Brain microvascular endothelial cell (primary cell): ENCODE measurements at regions not wholly inside any gene's neighbourhood (a gene's known extent, or its start where the extent isn't known, plus 50 kb on each side); places are given as distances from the start of the nearest gene placed in this dataset.
A peak's percentile ranks its signal among the peaks of the same experiment; 100 is the strongest.

Source experiments
- DNase-seq: peaks from one replicate; pipeline ENCODE4 v3.0.0-alpha.2; 2020
- H3K27ac ChIP-seq: fragments of 250-450 bp; sonication (Bioruptor Pico); 2 replicates; pipeline ENCODE4 v1.5.1; 2020; ENCODE audit warnings: mild to moderate bottlenecking, moderate library complexity
- H3K27me3 ChIP-seq: fragments of 250-450 bp; sonication (Bioruptor Pico); replicated peaks from 2 replicates; pipeline ENCODE4 v1.5.1; 2020; ENCODE audit warnings: mild to moderate bottlenecking
- H3K36me3 ChIP-seq: fragments of 250-450 bp; sonication (Bioruptor Pico); replicated peaks from 2 replicates; pipeline ENCODE4 v1.5.1; 2020; ENCODE audit warnings: mild to moderate bottlenecking
- H3K4me3 ChIP-seq: 2 replicates; pipeline ENCODE4 v1.5.1; 2011; ENCODE audit warnings: low read depth, mild to moderate bottlenecking, control low read depth, low read length, moderate library complexity
- in situ Hi-C: cut with HindIII; loops from 2 replicates; pipeline ENCODE4 v1.10.0; 2017; ENCODE audit warnings: low sequenced_read_pairs, low pct_ligation_motif_present
- TF ChIP-seq, protein P1 (sequence below): IDR thresholded peaks from 2 replicates; pipeline ENCODE4 v1.5.1; 2011; ENCODE audit warnings: low read depth, mild to moderate bottlenecking, moderate library complexity, low read length, control low read depth, inconsistent platforms; ENCODE audit errors: missing control alignments

DNA sequence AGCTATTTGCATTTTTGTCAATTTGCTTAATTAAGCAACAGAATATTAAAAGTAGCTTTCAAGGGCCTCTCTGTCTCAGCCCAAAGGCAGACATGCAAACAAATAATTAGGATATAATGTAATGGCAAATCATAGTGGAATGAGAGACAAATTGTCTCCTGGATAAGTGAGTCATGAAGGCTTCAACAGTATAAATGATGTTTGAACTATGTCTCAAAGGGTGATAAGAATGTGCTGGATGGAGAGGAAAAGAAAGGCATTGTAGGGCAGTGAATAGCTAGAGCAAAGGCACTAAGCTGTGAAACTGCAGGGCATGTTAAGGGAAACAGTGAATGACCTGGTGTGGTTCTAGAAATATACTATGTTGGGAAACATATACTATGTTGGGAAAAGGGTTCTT, 53.5 kb upstream of the PPP1R12A start:
- TF ChIP-seq, protein P1, sequence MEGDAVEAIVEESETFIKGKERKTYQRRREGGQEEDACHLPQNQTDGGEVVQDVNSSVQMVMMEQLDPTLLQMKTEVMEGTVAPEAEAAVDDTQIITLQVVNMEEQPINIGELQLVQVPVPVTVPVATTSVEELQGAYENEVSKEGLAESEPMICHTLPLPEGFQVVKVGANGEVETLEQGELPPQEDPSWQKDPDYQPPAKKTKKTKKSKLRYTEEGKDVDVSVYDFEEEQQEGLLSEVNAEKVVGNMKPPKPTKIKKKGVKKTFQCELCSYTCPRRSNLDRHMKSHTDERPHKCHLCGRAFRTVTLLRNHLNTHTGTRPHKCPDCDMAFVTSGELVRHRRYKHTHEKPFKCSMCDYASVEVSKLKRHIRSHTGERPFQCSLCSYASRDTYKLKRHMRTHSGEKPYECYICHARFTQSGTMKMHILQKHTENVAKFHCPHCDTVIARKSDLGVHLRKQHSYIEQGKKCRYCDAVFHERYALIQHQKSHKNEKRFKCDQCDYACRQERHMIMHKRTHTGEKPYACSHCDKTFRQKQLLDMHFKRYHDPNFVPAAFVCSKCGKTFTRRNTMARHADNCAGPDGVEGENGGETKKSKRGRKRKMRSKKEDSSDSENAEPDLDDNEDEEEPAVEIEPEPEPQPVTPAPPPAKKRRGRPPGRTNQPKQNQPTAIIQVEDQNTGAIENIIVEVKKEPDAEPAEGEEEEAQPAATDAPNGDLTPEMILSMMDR = no peak
- in situ Hi-C loops = no loop called here
- peak; percentile 28 for DNase-seq
- Histone ChIP-seq H3K27me3 (no peaks in the 10 kb centered on the region), H3K27ac (no peak overlapping the region), H3K4me3 (no peak overlapping the region), H3K36me3 (no peaks in the 10 kb centered on the region)

DNA sequence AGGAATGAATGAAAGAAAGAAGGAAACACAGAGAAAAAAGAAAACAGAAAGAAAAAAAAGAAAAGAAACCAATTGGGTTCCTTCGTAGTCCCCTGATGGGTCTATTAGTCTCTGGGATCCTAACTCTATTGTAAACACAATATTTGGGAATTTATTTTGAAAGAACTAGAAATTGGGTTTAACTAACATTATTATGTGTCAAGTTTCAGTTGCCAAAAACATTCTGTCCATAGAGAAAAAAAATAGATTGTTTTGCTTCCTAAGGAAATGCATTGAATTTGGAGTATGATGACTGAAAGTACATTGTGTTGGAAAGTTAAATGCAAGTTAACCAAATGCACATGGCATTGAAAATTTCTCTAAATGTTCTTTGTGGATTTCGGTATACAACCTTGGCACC, 52.8 kb upstream of the PPP1R12A start:
- no peak overlapping the region for H3K27ac ChIP-seq
- no peak overlapping the region for H3K4me3 ChIP-seq
- in situ Hi-C loops = no loop called here
- no peaks in the 10 kb centered on the region for H3K27me3 ChIP-seq
- TF ChIP-seq, protein P1 = no peak
- DNase-seq = no peak
- no peaks in the 10 kb centered on the region for H3K36me3 ChIP-seq
